HG03039 (cell line): ENCODE measurements at regions not wholly inside any gene's neighbourhood (a gene's known extent, or its start where the extent isn't known, plus 50 kb on each side); places are given as distances from the start of the nearest gene placed in this dataset.
"Not testable (repeated sequence)": the region's sequence is repeated elsewhere in the genome, so short reads cannot be mapped to it uniquely, and the experiment has no call there.

Experiments used
- ATAC-seq: cut with Tn5 transposase; IDR thresholded peaks from one replicate; pipeline ENCODE4 v1.9.1; 2021; ENCODE audit warnings: mild to moderate bottlenecking, moderate library complexity; ENCODE audit not compliant: unreplicated experiment

DNA sequence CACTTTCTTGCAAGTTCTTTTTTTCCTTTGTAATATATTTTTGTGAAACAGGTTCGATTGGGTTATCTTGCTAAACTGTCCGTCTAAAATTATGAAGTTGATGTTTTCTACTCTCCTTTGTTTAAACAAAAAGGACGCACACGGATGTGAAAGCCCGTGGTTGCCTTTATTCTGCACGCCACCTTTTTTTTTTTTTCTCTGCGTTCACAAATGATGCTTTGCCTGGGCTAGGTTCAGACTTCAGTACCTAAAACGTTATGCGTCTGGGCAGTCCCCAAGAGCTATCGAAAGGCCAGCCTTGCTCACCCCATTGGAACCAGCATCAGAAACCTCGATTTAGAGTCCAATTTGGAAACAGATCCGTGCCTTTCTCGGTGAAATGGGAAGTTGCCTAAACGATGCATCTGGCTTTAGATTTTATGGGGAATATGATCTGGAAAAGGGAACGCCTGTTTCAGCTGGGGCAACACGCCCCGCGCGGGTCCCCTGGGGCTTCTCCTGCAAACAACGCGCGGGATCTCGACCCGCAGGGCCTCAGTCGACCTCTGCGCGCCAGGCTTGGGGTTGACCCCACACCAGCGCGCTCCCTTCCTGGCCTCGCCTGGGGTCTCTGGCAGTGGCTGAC, 113.9 kb downstream of the KCNRG start:
- no peak for ATAC-seq

DNA sequence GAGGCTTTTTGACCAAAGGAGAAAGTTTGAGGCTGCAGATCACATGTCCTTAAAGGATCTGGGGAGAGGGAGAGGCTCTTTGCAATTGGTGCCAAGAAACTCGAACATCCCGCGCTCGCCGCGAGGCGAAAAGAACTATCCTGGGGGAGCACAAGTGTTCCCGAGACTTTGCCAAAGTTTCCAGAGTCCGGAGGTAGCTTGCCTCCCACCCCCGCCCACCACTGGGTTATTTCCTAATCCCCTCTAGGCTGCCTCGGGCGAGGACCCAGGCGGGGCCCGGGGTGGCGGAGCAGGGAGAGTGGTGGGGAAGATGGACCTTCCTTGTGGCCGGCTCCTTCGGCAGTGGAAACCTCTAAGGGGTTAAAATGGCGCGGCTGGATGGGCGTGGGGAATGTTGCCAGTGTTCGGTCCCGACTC, 114.5 kb downstream of the KCNRG start:
- no peak for ATAC-seq

DNA sequence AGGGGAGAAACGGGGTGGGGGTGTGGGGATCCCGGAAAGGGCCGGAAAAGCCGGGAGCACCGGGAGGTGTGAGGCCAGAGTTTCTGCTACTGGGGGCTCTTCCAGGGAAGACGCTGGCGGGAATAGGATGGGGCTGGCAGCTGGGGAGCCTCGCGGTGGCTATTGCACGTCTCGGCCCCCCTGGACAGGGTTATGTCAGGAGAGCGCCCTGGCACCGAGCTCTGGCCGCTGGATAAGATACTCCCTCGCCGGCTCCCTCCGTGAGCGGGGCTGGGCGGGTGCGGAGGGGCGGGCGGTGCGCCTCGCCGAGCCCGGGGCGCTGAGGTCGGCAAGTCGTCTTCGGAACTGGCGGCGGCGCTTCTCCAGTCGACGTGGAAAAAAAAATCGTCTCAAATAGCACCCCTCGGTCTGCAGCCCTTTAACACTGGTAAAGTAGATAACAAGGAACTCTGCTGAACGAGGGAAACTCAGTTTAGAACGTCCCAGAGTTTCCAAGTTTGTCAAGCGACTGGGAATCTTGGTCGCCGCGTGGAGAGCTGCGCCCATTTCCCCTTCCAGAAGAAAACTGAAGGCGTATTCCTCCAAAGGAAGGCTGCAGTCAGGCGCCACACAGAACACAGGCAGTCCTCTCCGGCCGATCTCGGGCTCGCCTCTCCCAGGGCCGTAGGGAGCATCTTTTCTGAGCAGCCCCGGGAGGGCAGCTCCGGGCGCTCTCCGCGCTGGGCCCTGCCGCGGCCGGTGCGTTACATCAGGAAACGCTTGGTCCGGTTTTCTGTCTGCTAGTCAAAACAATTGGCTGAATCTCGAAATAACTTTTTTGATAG, 115.1 kb downstream of the KCNRG start:
- no peak for ATAC-seq

DNA sequence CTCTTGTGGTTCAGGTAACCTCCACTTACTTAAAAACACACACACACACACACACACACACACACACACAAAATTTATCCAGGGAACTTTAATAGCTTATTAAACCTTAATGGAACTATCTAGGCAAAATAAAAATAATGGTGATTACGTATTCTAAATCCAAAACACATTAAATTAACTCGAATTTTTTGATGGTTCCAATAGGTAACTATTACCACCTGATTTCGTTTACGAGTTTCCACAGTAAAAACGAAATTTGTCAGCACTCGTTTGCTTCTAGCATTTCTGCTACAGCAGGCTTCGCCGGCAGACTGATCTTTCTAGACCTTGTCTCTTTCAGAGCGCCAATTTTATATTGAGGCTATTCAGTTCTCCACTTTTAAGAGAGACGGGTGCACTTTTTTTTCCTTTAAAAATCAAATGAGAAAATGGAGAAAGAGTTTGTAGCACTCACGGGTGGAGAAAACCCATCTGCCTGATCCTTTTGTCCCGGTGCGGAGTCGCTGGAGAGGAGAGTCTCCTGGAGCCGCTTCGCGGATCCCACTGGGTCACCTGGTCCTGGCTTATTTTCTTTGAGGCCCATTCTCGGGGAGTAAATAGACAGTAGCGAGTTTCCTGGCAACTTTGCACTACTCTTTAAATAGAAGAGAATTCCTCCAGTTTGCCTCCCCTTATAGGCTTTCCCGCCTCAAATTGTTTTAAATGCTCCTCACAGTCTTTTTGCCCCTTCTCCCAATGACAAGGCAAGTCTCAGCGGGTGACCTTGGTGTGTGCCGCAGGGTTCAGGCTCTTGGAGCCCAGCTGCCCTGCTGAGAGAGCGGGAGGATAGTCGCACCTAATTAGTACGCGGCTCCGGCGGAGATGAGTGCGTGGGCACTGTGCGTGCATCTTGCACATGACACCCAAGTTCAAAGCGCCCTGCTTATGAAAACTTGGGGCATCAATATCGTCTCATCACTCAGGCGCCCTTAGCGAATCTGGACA, 117.0 kb downstream of the KCNRG start:
- no peak for ATAC-seq

DNA sequence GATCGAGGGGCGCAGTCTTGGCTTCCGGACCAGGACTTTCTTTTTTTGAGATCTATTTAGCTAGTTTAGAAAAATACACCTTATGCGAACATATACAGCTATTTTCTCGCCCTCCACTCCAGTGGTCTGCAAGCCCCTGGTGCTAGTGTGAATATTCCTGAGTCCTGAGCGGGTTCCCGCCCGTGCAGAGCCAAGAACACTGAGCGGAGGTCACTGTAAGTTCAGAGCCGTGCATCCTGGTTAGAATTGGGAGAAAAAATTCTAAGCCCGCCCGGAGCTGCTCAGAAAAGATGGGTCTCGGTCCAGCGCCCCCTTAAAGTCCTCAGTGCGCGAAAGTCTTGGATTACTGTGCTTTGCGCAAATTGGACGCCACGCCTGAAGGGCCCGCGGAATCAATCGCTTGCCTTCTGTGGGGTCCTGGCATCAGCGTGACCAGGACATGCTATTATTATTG, 117.7 kb downstream of the KCNRG start:
- ATAC-seq = no peak

DNA sequence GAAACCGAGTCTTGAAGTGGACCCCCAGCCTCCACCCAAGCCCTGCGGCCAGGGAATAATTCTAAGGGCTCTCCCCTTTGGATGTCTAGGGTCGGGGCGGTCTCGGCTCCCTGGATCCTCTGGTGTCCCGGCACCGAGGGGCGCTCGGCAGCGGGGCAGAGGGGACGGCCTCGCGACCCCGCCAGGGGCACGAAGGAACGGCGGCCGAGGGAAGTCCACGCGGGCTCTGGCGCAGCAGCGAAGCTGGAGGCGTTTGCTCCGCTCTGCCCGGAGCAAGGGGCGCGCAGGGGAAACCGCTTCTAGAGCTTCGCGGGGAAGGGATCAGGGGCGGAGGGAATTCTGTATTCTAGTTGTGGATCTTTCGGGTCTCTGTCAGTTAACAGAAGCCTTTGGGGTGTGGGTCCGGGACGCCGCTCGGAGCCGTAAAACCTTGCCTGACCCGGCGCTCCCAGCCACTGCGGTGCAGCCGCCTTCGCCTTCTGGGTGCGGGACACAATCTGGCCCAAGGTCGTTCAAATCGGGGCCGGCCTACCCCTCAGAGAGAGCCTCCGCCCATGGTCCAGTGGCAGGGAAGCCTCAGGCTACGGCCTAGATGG, 118.2 kb downstream of the KCNRG start:
- no peak for ATAC-seq

DNA sequence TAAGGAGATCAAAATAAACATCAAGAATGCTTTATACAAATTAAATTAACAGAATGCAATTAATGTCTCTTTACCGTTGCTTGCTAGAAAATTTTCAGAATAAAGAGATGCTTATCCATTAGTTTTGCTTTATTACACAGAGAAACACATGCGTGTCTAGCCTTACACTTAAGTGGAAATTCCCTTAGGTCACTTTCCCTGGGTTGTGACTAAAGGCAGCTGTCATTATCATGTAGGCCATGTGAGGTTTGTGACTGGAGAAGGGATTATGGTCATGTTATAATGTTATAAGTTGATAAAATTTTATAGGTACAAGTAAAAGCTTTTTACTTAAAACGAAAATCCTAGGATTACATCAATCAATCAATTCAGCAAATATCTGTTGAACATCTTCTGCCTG, 121.0 kb downstream of the KCNRG start:
- ATAC-seq = no peak

DNA sequence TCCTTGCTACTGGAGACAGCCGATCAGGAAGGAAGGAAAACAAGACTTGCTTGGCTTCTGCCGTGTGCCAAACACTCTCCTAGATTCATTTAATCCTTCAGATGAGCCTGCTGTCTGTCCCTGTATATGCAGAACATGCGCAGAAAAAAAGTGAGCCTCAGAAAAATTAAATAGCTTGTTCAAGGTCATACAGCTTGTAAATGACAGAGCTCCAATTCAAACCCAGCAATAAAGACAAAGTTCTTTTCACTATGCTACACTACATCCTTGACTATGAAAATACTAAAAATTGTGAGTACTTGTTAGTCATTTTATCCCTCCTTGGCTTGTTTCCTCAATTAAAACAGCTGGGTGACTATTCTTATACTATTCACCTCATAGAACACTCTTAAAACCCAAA, 121.4 kb downstream of the KCNRG start:
- ATAC-seq = no peak

DNA sequence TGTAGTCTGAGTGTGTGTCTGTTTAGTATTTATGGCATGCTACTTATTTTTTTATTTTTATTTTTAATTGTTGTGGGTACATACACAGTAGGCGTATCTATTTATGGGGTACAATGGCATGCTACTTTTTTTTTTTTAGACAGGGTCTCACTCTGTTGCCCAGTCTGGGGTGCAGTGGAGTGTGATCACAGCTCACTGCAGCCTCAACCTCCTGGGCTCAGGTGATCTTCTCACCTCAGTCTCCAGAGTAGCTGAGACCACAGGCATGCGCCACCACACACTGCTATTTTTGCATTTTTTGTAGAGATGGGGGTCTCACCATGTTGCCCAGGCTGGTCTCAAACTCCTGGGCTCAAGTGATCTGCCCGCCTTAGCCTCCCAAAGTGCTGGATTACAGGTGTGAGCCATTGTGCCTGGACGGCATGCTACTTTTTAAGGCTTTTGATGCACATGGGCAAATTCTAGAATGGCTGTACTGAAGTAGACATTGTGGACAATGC, 124.2 kb downstream of the KCNRG start:
- not testable (repeated sequence) for ATAC-seq

DNA sequence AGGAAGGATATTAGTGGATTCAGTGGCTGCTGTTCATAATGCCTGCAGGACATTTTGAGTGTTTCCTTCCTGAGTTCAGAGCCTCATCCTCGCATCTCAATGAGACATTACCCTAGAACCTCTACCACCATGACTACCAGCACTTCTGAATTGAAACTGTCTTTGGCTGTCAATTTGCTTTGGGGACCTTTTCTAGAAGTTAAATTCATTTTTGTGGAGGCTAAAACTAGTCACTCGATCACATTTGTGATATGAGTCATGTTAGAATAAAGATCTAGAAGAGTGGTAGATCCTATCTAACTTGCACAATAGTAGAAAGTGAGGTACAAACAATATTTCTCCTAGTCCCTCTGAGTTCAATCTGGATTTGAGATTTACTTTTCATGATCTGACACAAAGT, 124.9 kb downstream of the KCNRG start:
- no peak for ATAC-seq

DNA sequence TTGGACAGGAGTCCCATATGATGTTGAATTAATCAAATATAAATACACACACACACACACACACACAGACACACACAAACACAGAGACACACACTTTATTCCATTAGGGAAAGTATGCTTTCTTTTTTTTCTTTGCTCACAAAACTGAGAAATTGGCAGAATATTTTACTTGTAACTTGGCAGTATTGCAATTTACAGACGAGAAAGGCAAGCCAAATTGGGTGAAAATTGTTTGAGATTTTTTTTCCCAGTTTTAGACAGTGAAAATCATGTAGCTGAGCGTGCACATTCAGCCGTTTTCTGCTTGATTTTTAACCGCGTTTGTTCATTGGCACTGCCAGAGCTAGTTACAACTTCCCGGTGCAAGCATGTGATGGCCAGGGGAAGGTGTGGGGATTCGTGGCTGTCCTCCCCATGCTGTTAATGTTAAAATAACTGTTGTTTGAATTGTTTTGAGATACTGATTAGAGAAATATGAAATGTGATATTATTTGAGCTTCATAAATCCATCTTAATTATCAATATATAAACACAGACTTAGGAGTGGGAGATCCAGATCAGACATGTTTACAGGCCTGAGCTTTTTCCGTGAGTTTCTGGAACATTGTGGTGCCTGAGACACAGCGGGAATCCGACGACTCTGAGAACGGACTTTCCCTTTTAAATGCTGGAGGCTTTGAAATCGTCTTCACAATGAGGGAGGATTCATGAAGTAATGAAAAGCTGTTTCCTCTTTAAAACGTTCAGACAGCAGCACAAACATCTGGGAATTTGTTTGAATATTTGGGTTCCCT, 125.5 kb downstream of the KCNRG start:
- ATAC-seq = no peak

DNA sequence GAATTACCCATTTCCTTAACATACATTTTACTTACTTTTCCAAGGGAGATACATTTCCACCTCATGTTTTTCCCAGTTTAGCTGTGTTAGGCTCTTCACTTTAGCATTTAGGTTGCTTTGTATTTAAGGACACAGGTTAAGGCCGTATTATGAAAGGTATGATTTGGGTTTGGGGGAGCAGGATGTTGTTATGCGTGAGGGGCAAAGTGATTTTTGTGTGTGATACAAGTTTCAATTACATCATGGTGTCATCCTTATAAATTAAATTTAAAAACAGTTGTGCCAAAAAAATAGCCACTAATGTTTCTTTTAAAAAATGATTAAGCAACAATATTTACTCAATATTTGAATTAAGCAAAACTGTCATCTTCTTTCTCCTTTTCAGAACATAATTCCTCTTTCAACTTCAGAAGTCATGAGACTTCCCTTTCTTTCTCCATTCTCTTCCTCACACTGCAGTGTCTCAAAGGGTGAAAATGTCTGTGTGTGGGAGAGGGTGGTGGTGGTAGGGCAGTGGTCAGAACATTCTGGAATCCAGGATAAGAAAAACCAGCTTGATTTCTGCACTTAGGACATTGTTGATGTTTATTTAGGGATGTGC, 126.2 kb downstream of the KCNRG start:
- no peak for ATAC-seq

DNA sequence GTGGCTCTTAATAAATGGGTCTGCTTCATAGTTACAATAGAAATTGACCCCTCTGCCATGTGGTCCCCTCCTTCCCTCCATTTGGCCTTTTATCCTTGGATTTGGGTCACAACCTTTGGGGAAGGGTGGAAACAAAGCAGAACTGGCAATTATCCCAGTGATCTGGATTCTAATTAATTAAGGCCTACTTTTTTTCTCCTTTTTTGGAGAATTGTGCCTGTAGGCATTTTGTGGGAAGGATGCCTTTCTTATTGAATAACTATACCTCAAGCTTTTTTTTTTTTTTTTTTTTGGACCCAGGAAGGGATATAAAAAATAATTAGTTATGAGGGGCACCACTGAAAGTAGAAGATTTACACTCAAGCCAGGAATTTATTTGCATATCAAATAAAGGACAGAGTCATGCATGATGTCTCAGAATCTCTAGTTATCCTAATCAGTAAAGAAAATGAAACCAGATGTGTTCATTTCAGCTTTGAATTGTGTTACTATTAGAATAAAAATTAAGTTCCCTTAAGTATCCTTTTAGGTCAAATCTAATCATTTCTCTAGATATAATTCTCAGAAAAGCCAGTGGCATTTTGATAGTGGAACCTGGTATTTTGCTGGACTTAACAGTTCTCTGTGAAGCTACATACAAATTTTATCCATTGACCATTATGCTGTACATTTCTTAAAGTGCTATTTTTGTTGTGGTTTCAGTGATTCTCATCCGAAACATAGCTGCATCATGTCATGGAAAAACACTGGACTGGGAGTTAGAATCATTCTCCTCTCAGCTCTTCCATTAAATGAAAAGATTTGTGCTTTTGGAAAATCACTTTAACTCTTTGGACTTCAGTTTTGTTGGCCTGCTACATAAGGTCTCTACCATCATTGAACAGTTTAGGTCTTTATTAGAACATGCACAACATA, 129.3 kb downstream of the KCNRG start:
- ATAC-seq = no peak

DNA sequence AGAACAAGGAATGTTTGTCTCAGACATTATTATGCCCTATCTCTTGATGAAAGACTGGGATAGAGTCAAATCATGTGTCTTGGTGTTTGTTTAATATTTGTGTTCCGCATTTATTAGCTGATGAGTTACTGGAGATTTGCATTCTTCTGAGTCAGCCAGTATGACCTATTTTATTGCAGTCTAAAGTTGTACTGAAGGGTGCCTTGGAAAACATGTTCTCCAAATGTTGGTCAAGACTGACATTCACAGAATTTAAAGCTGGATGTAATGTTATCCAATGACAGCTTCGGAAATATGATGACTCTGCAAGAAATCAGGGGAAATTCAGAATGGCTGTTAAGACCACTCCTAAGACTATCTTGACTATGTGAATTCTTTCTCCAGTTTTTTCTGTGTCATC, 134.0 kb downstream of the KCNRG start:
- ATAC-seq = no peak

DNA sequence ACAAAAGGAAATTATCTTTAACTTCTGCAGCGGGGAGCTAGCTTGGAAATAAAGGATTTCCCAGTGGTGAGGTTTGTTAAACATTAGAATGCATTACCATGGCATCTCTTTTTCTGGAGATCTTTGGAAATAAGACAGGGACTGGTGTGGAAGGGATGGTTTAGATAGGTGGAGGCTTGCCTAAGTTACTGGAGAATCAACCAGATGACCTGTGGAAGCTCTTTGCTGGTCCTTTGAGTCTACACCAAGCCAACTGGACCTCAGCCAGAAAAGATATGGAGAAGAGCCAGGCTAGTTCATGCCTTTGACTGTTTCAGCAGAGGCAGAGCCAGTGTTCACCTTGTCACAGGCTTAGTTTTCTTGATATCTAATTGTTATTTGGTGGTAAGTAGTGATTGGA, 134.7 kb downstream of the KCNRG start:
- no peak for ATAC-seq

DNA sequence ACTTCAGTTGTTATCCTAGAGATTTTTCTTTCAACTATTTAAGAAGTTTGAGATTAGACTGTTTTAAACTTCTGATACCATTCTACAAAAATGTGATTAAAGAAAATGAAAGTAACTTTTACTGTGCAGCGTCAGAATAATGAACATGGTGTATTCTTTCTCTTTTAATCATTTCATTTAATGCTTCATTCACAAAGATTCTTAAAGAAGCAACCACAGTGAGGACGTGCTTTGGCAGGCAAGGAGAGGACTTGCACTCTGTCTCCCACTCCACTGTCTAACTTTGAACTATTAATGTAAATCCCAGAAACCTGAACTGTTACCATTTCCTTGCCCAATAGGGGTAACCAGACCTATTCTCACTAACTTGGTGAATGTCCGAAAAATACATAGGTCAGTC, 137.0 kb downstream of the KCNRG start:
- ATAC-seq = no peak

DNA sequence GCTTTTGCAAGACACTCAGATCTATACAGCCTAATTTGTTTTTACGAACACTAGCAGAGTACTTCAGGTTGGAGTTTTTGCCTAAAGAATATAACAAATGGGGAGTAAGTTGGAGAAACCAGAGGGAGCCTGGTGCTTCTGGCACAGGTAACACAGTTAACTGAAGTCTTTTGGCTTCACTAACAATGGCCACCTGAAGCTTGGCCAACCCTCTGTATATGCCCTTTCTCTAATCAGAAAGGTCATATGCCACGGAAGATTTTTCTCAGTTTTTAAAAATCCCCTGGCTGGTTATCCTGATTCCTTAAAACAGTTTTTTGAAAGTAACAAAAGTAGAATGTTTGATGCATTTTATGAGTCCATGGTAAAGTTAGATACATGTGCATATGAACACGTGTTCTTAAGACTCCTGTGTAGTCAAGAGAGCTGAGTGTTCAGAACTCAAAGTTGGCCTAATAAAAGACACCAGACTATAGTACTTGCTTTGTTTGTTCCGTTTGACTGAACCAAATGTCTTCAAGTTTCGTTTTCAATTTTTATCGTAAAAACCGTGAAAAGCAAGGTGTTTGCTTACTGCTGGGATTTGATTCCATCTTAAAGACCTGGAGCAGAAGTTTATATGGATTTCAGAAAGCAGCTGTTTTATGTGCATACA, 137.5 kb downstream of the KCNRG start:
- no peak for ATAC-seq

DNA sequence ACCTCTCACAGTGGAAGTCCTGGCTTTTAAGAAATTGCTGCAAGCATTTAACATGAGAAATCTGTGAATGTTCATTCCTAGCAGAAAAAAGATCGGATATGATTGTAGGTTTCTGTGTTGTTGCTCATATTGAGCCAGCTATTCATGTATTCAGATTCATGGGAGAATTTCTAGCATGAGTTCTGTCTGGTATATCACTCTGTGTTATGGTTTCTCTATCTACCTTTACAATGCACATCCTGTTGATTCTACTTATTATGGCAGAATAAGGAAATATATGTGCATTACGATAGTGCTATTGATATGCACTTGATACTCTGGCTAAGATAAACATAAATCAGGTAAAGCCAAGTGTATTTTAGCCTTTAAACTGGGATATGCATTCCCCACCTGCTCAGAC, 138.2 kb downstream of the KCNRG start:
- ATAC-seq = no peak
